SH-SY5Y (cell line): ENCODE measurements at regions not wholly inside any gene's neighbourhood (a gene's known extent, or its start where the extent isn't known, plus 50 kb on each side); places are given as distances from the start of the nearest gene placed in this dataset.

Experiments used
- GATA2 ChIP-seq: IDR thresholded peaks from 2 replicates; pipeline ENCODE4 v1.6.1; 2011; ENCODE audit warnings: mild to moderate bottlenecking, low read depth, low read length
- GATA3 ChIP-seq: IDR thresholded peaks from 2 replicates; pipeline ENCODE4 v1.6.1; 2011; ENCODE audit warnings: low read depth, mild to moderate bottlenecking, low read length, moderate library complexity

DNA sequence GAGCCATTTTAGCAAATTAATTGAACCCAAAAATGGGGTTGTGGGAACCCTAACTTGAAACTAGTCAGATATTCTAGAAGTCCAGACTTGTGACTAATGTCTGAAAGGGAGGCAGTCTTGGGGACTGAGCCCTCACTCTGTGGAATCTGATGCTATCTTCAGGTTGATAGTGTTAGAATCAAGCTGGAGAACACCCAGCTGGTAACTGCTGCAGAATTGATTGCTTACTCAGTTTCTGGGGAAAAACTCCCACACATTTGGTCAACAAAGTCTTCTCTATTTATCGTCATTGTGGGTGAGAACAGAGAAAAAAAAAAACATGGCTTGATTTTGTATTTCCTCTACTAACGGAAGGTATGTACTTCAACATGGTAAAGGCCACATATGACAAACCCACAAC is 1925.8 kb upstream of the CELF4 start:
- no peak for TF ChIP-seq GATA2
- no peak for TF ChIP-seq GATA3
